GM12892 (cell line): ENCODE measurements at regions not wholly inside any gene's neighbourhood (a gene's known extent, or its start where the extent isn't known, plus 50 kb on each side); places are given as distances from the start of the nearest gene placed in this dataset.

Source experiments
- POLR2A ChIP-seq: IDR thresholded peaks from 2 replicates; pipeline ENCODE4 v1.6.1; 2011; ENCODE audit warnings: low read depth, low read length, control low read depth
- TAF1 ChIP-seq: IDR thresholded peaks from 2 replicates; pipeline ENCODE4 v1.6.1; 2011; ENCODE audit warnings: low read depth, mild to moderate bottlenecking, control low read depth, low read length, borderline replicate concordance

DNA sequence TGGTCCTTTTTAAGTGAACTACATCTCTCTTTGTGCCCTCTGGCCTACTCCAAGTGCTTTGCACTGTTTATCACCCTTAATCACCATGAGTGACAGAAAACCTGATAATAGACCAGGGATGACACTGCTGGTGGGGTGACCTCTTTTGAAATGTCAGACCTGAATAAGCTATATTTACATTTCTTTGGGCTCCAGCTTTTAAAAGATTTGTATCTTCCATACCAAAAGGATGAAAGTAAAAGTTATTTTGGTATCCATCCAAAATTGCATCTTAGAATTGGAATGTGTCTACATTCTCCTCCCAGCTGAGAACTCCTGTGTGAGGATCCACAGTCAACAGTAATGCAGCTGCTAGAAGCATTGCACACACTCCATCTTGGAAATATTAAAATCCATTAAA lies 370.0 kb downstream of the CDH11 start:
- TF ChIP-seq POLR2A = no peak
- TF ChIP-seq TAF1 = no peak
